HK-2 (cell line): ENCODE measurements at regions not wholly inside any gene's neighbourhood (a gene's known extent, or its start where the extent isn't known, plus 50 kb on each side); places are given as distances from the start of the nearest gene placed in this dataset.
"Not testable (repeated sequence)": the region's sequence is repeated elsewhere in the genome, so short reads cannot be mapped to it uniquely, and the experiment has no call there.

Experiments used
- DNase-seq: peaks from one replicate; pipeline ENCODE4 v3.0.0-alpha.2; 2018; ENCODE audit not compliant: unreplicated experiment

- DNase-seq: no peak
These were observed 196.2 kb upstream of the ALG10 start for GRCh38 chr12:33825986-33826602.

- DNase-seq: no peak
These were observed 194.0 kb upstream of the ALG10 start for GRCh38 chr12:33828326-33828725.

- no peak for DNase-seq
These were observed 192.2 kb upstream of the ALG10 start for GRCh38 chr12:33830070-33830469.

DNA sequence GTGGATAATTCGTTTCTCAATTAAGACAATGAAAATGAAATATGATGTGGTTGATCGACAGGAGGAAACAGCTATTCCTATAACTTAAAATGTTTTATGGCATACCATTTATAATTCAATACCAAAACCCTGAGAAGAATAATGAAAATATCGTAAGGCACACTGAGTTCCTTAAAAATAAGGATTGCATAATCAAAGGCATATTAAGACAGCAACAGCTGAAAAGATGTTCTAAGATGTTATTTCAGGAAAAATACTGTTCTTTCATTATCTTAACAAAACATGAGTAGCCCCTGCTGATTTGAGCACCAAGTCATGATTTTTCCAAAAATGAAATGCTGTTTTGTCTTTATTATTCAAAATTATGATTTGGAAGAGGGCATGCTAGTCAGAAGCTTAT is 189.4 kb upstream of the ALG10 start:
- no peak for DNase-seq

DNA sequence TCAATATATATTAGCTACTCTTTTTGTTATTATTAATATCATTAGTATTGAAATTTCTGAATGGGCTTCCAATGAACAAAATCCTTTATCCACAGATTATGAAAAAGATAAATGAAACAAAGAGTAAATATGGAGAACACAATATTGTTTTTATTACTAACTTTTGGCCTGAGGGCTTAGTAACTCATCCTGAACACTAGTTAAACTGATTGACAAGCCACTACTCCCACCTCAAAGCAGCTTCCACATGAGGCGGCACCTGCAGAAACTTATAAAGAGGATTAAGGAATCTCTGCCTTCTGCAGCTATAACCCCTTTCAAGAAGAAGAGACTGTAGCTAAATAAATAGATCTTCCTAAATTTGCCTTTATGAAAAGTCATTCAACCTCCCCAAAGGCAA is 187.6 kb upstream of the ALG10 start:
- no peak for DNase-seq

- no peak for DNase-seq
These were observed 145.7 kb upstream of the ALG10 start for GRCh38 chr12:33876618-33877017.

GRCh38 chr12:33892425-33892824 is 129.9 kb upstream of the ALG10 start:
- DNase-seq: no peak

DNA sequence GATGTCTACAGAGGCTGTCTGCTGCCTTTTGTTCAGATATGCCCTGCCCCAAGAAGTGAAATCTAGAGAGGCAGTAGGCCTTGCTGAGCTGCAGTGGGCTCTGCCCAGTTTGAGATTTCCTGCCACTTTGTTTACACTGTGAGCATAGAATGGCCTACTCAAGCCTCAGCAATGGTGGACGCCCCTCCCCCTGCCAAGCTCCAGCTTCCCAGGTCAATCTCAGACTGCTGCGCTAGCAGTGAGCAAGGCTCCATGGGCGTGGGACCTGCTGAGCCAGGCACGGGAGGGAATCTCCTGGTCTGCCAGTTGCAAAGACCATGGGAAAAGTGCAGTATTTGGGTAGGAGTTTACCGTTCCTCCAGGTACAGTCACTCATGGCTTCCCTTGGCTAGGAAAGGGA is 101.8 kb upstream of the ALG10 start:
- not testable (repeated sequence) for DNase-seq

DNA sequence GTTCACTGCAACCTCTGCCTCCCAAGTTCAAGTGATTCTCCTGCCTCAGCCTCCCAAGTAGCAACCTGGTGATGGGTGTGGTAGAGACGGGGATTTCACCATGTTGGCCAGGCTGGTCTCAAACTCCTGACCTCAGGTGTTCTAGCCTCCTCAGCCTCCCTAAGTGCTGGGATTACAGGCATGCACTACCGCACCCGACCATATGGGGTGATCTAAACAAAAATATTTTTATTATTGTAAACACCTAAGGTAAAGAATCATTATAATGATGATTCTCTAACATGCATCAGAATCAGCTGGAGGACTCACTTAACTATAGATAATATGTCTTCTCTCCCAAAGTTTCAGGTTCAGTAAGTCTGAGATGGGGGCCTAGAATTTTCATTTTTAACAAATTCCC is 96.2 kb upstream of the ALG10 start:
- DNase-seq: no peak

- not testable (repeated sequence) for DNase-seq
These were observed 84.6 kb upstream of the ALG10 start for GRCh38 chr12:33937669-33938068.

DNA sequence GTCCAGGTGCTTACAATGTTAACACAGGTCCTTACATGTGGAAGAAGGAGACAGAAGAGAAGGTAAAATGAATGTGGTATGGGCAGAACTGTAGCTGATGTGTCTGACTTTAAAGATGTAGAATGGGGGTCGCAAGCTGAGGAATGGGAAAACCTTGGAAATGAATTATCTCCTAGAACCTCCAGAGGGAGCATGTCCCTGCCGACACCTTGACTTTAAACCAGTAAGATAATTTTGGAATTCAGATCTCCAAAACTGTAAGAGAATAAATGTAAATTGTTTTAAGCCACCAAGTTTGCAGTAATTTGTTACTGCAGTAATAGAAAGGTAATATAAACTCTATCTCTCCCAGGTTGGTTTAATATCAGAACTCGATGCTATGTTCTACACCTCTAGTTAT is 80.1 kb upstream of the ALG10 start:
- no peak for DNase-seq

DNA sequence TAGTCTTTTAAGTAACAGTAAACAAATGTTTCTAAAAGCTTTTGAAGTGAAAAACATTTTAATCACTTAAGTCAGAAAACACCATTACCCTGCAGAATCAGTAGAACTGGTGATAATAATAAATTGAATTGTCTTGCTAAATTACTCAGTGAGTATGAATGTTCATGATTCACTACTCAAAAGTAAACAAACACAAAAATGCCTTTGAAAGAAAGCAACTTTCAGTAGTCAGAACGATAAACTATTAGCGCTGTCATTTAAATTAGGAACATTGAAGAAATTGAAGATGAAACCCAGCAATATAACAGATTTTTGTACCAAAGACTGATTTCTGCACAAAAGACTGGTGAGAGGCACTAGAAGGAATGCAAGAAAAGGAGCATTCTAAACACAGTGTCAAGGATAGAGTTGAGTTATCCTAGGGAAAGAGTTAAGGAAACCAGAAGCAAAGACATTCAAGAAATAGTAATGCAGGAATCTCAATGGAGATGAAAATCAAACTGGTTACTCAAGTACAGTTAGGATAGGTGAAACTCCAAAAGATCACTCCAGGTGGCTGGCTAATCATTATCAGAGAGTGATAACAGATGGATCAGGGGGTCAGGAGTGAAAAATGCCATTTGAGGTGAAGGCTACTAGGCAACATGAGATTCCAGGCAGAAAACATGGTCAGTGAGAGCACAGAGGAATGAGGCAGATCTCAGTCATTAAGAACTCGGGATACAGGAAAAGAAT is 77.4 kb upstream of the ALG10 start:
- DNase-seq: no peak

- no peak for DNase-seq
These were observed 76.9 kb upstream of the ALG10 start for GRCh38 chr12:33945438-33945784.

- not testable (repeated sequence) for DNase-seq
These were observed 56.1 kb upstream of the ALG10 start for GRCh38 chr12:33966219-33966618.

- no peak for DNase-seq
These were observed 54.5 kb upstream of the ALG10 start for GRCh38 chr12:33967760-33968159.
